MM.1S (cell line): ENCODE measurements at regions not wholly inside any gene's neighbourhood (a gene's known extent, or its start where the extent isn't known, plus 50 kb on each side); places are given as distances from the start of the nearest gene placed in this dataset.

Experiments used
- CTCF ChIP-seq: fragments of 300-600 bp; sonication (generic); IDR thresholded peaks from 2 replicates; pipeline ENCODE4 v1.5.1; 2016; ENCODE audit warnings: antibody characterized with exemption, low read length, mixed read lengths
- EZH2 ChIP-seq: fragments of 300-600 bp; sonication (generic); optimal IDR thresholded peaks from 2 replicates; pipeline ENCODE3; 2017; ENCODE audit warnings: low read depth, mild to moderate bottlenecking, antibody characterized with exemption, low read length, mixed read lengths

GRCh38 chr16:6634151-6634550, 698.5 kb upstream of the RBFOX1 start:
- no peak for TF ChIP-seq CTCF
- no peak for TF ChIP-seq EZH2
